ENCODE measurements at regions not wholly inside any gene's neighbourhood (a gene's known extent, or its start where the extent isn't known, plus 50 kb on each side); places are given as distances from the start of the nearest gene placed in this dataset.

DNA sequence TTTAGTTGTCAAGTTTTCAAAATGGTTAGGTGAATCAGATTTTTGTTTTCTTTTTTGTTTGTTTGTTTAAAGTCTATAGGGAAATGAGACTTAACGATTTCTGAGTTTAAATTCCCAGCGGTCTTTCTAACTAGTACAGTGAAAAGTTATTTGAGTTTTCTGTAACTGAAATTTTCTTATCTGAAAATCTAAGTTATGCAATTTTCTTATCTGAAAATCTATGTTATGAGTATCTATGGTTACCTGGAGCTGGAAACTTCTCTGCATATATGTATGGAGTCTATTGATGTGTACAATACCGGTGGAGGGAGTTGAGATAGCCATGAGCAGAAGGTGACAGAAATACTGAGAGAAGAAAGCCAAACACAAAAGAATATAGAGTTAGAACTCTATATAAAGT, 102.6 kb downstream of the MANEA start:
- H3K36me3 ChIP-seq (ENCODE audit: insufficient read depth) = no peaks in the 10 kb centered on the region
- no peak overlapping the region for H3K4me3 ChIP-seq
- H3K79me2 ChIP-seq (replicated peaks; ENCODE audit: insufficient read depth) = no peaks in the 10 kb centered on the region
- H3K27me3 ChIP-seq (ENCODE audit: insufficient read depth) = no peaks in the 10 kb centered on the region
- ATAC-seq = no peak
- no peak for DNase-seq (ENCODE audit: low spot score)
- H3K27me3 Mint-ChIP-seq (ENCODE audit: insufficient read depth, low read depth, poor library complexity) = no peaks in the 10 kb centered on the region
- no peak overlapping the region for H3K4me3 Mint-ChIP-seq
- H3K36me3 Mint-ChIP-seq (ENCODE audit: low read depth) = no peaks in the 10 kb centered on the region
- no peaks in the 10 kb centered on the region for H4K20me1 ChIP-seq (replicated peaks; ENCODE audit: insufficient read depth)
- no peaks in the 10 kb centered on the region for H3K9me3 Mint-ChIP-seq
- H3K4me1 Mint-ChIP-seq = peaks cover 12% of the 10 kb centered on the region
- no peaks in the 10 kb centered on the region for H3F3A ChIP-seq (replicated peaks; ENCODE audit: low read depth)
- no peak overlapping the region for H2AFZ ChIP-seq
- H3K9me2 ChIP-seq (ENCODE audit: insufficient read depth) = no peaks in the 10 kb centered on the region
- no peak overlapping the region for H3K27ac Mint-ChIP-seq
- H3K4me1 ChIP-seq (ENCODE audit: insufficient read depth) = peaks cover 10% of the 10 kb centered on the region
- no peak overlapping the region for H3K4me2 ChIP-seq
- no peak overlapping the region for H3K27ac ChIP-seq (ENCODE audit: low read depth)
- TF ChIP-seq EZH2phosphoT487 (IDR thresholded peaks at IDR 0.05; ENCODE audit: unreplicated experiment) = no peak
- TF ChIP-seq, protein P1, sequence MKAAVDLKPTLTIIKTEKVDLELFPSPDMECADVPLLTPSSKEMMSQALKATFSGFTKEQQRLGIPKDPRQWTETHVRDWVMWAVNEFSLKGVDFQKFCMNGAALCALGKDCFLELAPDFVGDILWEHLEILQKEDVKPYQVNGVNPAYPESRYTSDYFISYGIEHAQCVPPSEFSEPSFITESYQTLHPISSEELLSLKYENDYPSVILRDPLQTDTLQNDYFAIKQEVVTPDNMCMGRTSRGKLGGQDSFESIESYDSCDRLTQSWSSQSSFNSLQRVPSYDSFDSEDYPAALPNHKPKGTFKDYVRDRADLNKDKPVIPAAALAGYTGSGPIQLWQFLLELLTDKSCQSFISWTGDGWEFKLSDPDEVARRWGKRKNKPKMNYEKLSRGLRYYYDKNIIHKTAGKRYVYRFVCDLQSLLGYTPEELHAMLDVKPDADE (IDR thresholded peaks at IDR 0.05) = no peak

DNA sequence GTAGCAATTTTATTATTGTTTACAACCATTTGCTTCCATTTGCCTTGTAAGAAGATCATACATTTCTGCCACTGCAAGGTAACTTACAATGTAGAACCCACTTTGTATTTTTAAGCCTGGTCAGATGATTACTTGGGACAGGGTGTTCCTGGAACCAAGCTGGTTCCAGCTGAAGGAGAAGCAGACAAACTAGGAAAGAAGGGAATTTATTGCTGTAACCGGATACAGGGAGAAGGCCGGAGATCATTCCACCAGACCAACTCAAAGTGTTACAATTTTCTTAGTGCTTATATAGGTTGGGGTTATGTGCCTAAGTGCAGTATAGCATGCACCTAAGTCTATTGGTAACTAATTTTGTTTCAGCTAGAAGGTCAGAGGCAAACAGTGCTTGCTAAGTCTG, 104.4 kb downstream of the MANEA start:
- Histone ChIP-seq H3K4me2 (no peak overlapping the region), H3K79me2 (replicated peaks; ENCODE audit: insufficient read depth) (no peaks in the 10 kb centered on the region), H3F3A (replicated peaks; ENCODE audit: low read depth) (no peaks in the 10 kb centered on the region), H2AFZ (peak overlapping the region; percentile 52; the same call in 1 of the 2 replicates), H3K27me3 (ENCODE audit: insufficient read depth) (no peaks in the 10 kb centered on the region), H3K4me3 (no peak overlapping the region), H3K36me3 (ENCODE audit: insufficient read depth) (no peaks in the 10 kb centered on the region), H4K20me1 (replicated peaks; ENCODE audit: insufficient read depth) (no peaks in the 10 kb centered on the region), H3K27ac (ENCODE audit: low read depth) (no peak overlapping the region), H3K4me1 (ENCODE audit: insufficient read depth) (peaks cover 17% of the 10 kb centered on the region), H3K9me2 (ENCODE audit: insufficient read depth) (no peaks in the 10 kb centered on the region)
- Mint-ChIP-seq H3K4me1 (peaks cover 30% of the 10 kb centered on the region), H3K9me3 (no peaks in the 10 kb centered on the region), H3K27ac (no peak overlapping the region), H3K4me3 (no peak overlapping the region), H3K27me3 (ENCODE audit: insufficient read depth, low read depth, poor library complexity) (no peaks in the 10 kb centered on the region), H3K36me3 (ENCODE audit: low read depth) (no peaks in the 10 kb centered on the region)
- no peak for DNase-seq (ENCODE audit: low spot score)
- no peak for ATAC-seq
- TF ChIP-seq JUNB (IDR thresholded peaks at IDR 0.05; ENCODE audit: unreplicated experiment) (no peak), POLR2AphosphoS5 (IDR thresholded peaks at IDR 0.05; ENCODE audit: low read depth) (no peak)
- TF ChIP-seq, protein P2, sequence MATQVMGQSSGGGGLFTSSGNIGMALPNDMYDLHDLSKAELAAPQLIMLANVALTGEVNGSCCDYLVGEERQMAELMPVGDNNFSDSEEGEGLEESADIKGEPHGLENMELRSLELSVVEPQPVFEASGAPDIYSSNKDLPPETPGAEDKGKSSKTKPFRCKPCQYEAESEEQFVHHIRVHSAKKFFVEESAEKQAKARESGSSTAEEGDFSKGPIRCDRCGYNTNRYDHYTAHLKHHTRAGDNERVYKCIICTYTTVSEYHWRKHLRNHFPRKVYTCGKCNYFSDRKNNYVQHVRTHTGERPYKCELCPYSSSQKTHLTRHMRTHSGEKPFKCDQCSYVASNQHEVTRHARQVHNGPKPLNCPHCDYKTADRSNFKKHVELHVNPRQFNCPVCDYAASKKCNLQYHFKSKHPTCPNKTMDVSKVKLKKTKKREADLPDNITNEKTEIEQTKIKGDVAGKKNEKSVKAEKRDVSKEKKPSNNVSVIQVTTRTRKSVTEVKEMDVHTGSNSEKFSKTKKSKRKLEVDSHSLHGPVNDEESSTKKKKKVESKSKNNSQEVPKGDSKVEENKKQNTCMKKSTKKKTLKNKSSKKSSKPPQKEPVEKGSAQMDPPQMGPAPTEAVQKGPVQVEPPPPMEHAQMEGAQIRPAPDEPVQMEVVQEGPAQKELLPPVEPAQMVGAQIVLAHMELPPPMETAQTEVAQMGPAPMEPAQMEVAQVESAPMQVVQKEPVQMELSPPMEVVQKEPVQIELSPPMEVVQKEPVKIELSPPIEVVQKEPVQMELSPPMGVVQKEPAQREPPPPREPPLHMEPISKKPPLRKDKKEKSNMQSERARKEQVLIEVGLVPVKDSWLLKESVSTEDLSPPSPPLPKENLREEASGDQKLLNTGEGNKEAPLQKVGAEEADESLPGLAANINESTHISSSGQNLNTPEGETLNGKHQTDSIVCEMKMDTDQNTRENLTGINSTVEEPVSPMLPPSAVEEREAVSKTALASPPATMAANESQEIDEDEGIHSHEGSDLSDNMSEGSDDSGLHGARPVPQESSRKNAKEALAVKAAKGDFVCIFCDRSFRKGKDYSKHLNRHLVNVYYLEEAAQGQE (IDR thresholded peaks at IDR 0.05; ENCODE audit: unreplicated experiment) = no peak
- TF ChIP-seq, protein P3, sequence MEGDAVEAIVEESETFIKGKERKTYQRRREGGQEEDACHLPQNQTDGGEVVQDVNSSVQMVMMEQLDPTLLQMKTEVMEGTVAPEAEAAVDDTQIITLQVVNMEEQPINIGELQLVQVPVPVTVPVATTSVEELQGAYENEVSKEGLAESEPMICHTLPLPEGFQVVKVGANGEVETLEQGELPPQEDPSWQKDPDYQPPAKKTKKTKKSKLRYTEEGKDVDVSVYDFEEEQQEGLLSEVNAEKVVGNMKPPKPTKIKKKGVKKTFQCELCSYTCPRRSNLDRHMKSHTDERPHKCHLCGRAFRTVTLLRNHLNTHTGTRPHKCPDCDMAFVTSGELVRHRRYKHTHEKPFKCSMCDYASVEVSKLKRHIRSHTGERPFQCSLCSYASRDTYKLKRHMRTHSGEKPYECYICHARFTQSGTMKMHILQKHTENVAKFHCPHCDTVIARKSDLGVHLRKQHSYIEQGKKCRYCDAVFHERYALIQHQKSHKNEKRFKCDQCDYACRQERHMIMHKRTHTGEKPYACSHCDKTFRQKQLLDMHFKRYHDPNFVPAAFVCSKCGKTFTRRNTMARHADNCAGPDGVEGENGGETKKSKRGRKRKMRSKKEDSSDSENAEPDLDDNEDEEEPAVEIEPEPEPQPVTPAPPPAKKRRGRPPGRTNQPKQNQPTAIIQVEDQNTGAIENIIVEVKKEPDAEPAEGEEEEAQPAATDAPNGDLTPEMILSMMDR (conservative IDR thresholded peaks at IDR 0.05; ENCODE audit: low read depth in 2 of 2) = no peak
